HUDEP-2 (cell line): ENCODE measurements at regions not wholly inside any gene's neighbourhood (a gene's known extent, or its start where the extent isn't known, plus 50 kb on each side); places are given as distances from the start of the nearest gene placed in this dataset.
"Not testable (repeated sequence)": the region's sequence is repeated elsewhere in the genome, so short reads cannot be mapped to it uniquely, and the experiment has no call there.

Experiments used
- DNase-seq, 76 experiments: peaks; one replicate each; lab custom pipeline; 2025; ENCODE audit not compliant: unreplicated experiment in 76 of 76; lab: John Stamatoyannopoulos, UW

DNA sequence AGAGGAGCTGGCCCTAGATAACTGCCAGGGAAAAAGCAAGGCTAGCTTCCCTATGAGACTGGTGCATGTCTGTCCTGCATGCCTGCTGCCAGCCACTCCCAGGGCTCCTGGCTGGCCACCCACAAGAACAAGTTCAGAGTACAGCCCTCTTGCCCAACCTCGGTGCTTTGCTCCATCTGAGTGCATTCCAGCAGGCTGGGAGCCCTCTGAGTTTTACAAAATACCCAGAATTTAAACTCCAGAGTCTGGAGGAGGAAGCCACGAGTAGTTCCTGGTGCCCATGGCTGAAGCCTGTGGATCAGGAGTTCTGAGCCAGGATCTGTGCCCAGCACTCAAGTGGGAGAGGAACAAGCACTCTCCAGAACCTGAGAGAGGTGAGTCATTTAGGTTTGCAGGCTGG lies 111.6 kb downstream of the MAGEE2 start:
- DNase-seq = no peak

DNA sequence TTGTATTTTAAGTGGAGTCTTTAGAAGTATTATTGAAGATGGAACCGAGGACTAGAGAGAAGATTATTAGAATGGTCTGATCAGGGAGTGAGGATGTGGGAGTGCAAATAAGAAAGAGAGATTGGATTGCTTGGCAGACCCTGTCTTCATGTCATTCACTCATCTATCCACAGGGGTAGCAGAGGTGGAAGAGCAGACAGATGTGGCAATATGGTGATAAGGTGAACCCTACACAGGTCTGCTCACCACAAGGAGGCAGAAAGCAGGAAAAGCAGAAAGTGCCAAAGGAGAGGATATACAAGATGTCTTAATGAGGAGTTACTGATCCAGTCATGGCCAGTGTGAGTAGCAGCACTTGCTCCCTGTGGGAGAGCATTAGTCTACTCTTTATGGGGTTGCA lies 129.4 kb downstream of the MAGEE2 start:
- DNase-seq = no peak

DNA sequence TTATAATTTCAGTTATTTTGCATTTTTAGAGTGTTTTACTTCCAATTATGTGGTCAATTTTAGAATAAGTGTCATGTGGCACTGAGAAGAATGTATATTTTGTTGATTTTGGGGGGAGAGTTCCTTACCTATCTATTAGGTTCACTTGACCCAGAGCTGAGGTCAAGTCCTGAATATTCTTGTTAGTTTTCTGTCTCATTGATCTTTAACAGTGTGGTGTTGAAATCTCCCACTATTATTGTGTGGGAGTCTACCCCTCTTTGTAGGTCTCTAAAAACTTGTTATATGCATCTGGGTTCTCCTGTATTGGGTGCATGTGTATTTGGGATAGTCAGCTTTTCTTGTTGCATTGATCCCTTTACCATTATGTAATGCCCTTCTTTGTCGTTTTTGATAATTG lies 127.0 kb upstream of the ZDHHC15 start:
- DNase-seq = no peak

DNA sequence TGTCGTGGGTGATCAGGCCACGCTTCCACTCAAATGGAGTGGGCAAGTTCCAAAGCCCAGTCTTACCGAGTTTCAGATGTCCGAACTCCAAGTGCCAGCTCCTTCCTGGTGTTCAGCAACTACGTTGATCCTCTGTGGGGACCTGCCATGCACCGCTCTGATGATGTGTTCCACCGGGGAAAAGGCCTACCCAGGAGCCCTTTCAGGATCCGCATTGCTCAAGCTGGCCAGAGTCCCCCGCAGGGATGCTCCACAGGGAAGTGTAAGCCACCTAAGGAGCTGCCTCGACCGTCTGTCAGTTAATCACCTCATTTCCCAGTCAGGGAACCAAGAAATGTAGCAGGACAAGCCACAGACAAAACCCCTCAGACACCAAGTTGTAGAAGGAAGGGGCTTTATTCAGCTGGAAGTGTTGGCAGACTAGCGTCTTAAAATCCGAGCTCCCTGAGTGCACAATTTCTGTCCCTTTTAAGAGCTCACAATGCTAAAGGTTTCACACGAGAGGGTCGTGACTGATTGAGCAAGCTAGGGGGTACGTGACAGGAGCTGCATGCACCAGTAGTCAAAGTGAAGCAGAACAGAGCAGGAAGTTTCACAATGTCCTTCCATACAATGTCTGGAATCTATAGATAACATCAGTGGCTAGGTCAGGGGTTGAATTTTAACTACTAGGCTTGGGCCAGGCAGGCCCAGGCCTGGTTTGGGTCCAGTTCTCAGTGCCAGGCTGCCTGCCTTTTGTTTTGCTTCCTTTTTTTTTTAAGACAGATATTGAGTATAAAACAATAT lies 126.2 kb upstream of the ZDHHC15 start:
- DNase-seq = no peak

DNA sequence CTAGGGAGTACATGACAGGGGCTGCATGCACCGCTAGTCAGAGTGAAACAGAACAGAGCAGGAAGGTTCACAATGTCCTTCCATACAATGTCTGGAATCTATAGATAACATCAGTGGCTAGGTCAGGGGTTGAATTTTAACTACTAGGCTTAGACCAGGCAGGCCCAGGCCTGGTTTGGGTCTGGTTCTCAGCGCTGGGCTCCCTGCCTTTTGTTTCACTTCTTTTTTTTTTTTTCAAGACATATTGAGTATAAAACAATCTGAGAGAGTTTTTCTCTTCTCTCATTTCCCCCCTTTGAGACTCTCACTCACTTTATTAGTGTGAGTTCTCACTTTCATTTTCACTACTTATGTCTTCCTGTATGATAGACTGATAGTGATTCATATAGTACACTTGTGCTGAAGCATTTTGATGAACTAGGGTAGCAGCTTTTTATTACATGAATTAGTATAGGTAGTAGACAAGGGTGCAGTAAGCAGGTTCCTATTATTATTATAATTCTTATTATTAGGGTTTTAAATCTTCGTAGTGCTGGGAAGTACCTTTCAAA lies 120.0 kb upstream of the ZDHHC15 start:
- no peak for DNase-seq

DNA sequence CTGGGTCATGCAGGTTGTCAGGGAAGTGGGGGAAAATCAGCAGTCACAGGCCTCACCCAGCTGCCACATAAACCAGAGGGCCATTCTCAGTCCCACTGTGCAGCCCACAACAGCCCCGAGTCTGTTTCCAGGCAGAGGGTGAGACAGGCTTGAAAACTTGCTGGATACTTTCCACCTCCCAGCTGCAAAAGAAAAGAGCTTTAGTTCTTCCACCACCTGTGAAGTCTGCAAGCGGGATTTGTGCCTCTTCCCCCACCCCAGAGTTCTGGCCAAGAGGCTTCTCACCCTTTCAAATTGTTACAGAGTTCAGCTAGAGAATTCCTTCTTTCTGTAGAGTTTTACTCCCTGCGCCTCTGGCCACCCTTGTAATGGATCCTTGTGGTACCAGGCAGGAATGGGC lies 115.5 kb upstream of the ZDHHC15 start:
- DNase-seq = no peak

DNA sequence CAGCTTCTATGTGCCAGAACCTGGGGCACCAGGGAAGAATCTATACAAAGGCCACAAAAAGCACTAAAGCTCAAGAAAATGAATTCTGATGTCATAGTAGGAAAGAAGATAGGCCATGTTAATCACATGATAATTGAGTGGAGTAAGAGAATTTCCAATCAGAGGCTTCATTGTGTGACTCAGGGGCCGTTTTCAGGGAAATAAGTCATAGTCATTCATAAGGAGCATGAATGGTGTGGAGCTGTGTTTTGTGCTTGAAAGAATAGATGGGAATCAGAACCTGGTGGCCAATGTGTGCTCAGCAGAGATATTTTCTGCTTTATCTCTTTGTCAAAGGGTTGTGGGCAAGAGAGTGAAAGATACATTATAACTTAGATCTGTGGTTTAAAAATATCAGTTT lies 102.4 kb upstream of the ZDHHC15 start:
- no peak for DNase-seq

DNA sequence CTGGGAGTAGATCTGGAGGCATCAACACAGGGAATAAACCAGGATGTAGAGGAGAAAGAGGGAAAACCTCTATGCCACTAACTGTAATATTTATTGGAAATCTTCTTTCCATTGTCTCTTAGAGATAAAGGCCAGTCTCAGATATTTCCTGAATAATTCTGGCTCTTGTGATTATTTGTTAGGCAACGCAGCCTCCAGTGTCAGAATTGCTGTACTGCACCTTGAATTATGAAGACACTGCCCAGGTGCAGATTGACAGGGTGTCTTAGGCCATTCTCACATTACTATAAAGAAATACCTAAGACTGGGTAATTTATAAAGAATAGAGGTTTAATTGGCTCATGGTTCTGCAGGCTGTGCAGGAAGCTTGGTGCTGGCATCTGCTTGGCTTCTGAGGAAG lies 100.7 kb upstream of the ZDHHC15 start:
- no peak for DNase-seq

DNA sequence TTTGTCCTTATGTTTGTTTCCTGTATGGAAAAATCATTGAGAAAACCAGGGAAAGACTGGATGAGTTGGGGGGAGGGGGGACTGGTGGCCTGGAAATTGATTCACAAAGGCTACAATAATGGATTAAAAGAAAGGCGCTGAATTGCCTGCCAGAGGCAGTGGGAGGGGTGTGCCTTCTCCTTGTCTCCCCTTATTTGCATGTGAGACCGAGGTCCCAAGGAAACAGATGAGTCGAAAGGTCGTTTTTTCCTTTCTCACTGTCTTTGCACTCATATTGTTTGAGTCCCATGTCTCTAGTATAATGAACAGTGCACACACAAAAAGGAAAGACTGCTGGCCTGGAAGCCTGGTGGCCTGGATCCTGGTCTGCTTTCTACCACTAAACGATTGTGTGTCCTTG lies 86.6 kb upstream of the ZDHHC15 start:
- no peak for DNase-seq

DNA sequence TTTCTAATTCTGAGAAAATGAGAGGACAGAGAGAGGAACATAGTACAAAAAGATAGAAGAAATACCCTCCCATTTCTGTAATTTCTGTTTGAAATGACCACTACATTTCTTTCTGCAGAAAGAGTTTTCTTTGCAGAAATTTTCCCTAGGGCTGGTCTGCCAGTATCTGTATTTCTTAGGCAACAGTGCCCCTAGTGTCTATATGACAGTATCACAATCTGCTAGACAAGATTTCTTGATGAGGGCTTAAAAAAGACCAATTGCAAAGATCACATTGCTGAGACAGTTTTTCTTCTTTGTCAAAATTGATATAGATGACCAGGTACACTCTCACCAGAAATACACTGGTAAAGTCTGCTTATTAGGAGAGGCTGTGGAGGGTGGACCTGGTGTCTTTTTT lies 81.0 kb upstream of the ZDHHC15 start:
- DNase-seq = peak in 7 of 76 experiments; percentile 0 to 1 (median 0)

DNA sequence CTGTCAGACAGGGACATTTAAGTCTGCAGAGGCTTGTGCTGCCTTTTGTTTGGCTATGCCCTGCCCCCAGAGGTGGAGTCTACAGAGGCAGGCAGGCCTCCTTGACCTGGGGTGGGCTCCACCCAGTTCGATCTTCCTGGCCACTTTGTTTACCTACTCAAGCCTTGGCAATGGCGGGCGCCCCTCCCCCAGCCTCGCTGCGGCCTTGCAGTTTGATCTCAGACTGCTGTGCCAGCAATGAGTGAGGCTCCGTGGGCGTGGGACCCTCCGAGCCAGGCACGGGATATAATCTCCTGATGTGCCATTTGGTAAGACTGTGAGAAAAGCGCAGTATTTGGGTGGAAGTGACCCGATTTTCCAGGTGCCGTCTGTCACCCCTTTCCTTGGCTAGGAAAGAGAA lies 79.2 kb upstream of the ZDHHC15 start:
- not testable (repeated sequence) for DNase-seq

DNA sequence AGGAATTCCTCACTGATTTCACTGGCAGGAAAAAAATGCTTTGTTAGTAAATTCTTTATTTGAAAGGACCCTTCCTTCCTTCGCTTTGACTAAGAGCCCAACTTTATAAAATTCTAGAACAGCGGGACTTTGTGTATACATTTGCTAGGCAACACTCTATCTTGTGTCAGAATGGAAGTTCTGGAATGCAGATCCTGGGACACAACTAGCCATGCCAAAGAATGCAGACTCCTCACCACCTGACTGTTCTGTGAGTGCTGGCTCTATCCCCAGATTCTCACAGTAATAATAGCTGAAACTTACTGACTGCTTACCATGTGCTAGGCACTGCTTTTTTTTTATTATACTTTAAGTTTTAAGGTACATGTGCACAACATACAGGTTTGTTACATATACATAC lies 73.3 kb upstream of the ZDHHC15 start:
- no peak for DNase-seq

DNA sequence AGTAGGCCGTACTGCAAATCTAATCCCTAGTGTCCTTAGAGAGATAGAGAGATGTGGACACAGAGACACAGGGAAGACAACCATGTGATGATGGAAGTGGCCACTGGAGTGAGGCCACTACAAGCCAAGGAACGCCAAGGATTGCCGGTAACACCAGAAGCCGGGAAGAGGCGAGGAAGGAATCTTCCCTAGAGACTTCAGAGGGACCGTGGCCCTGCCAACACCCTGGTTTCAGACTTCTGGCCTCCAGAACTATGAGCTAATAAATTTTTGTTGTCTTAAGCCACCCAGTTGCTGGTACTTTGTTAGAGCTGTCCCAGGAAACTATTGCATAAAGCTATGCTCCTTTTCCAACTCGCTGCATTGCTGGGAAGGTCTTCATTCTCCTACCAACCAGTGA lies 70.3 kb upstream of the ZDHHC15 start:
- DNase-seq = not testable (repeated sequence)

DNA sequence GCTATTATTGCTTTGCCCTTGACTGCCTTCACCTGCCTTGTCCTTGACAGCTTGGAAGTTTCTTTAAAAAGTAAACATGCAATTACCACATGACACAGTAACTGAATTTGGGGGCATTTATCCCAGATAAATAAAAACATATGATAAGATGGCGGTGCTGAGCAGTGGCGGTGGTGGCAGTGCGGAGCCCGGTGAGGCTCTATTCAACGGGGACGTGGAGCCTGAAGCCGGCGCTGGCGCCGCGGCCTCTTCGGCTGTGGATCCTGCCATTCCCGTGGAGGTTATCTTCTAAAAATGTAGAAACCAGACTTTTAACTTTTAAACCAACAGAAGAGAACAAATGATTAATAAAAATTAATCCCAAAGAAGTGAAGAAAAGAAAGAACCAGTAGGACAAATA lies 59.7 kb upstream of the ZDHHC15 start:
- DNase-seq = no peak
